GM19324 (cell line): ENCODE measurements at regions not wholly inside any gene's neighbourhood (a gene's known extent, or its start where the extent isn't known, plus 50 kb on each side); places are given as distances from the start of the nearest gene placed in this dataset.

Experiments
- ATAC-seq: cut with Tn5 transposase; IDR thresholded peaks from one replicate; pipeline ENCODE4 v1.9.1; 2021; ENCODE audit warnings: mild to moderate bottlenecking, moderate library complexity; ENCODE audit not compliant: unreplicated experiment, low FRiP score

DNA sequence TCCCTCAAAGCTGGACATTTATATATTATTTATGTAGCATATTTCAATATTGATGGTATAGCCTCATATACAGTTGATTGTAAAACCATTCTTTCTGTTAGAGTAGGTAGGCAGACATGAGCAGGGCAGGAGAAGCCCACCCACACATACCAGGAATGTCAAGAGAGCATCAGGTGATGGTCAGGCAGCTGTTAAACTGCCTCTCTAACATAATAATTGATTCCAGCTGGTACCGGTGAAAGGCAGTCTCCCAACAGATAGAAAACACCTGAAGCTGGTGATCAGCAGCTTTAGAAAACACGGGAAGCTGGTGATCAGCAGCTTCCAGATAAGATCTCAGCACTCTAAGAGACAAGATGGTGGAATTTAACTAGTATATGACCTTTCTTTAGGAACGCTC, 132.9 kb downstream of the SLITRK6 start:
- ATAC-seq, result no peak

DNA sequence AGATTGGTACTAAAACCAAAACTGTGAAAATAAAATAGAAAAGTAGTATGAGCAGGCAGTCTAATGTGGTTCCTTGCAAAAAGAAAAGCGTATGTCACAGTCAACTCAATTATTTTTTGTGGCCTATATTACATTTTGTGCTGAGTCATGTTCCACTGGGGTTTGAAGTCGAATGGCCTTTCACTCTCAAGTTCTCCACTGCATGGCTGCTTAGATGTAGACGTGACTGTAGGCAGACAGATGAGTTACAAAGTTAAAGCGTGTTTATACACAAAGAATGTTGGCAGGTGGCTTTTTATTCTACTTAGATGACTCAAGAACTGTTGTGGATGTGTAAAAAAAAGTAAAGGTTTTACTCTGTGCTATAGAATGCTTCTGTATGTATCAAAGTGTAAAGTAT, 133.9 kb downstream of the SLITRK6 start:
- no peak for ATAC-seq

DNA sequence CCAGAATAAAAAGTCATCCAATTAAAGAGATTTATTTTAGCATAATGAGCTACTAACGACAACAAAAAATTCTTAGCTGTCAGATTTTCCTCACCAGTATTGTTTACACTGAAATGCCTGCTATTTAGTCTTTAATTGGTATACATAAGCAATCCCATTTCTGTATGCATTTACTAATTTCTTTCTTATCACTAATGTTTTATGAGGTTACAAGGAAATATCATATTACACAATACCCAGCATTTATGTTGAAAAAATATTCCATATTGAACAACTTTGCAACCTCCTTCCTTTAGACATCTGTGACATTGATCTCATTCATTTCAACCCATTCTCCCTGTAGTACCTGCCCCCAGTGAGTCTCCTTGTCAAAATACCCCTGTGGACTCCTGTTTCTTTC, 135.4 kb downstream of the SLITRK6 start:
- ATAC-seq, result no peak

DNA sequence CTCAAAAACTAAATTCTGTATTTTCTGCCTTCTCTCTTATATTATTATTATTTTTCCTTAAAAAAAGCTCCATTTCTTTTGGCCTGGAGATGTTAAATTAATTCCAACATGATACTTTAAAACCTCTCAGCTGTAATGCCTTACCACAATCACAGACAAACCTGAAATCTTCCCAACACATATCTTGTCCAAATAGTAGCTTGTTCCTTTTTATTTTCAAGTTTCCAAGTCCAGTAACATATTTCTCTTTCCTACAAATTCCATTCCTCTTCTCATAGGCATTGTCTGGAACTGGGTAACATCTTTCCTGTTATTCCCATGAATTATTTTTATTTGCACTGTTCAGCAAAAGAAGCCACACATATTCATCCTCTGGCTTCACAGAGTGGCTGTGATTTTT, 137.0 kb downstream of the SLITRK6 start:
- no peak for ATAC-seq

DNA sequence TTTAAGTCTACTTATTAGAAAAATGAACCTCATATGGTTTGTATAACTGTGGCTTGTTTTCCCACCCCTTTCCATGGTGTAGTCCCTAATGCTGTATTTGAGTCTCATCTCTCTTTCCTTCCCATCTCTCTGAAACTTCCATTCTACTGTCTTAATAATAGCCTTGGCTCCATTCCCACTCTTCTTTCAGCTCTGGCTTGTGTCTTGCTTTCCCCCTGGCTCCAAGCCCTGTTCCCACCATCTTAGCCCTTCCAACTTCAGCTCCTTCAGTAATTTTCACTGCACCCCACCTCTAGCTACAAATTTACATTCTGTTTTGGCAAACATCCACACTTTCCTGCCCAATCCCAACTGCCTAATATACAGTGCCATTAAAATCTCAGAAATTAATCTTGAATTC, 137.5 kb downstream of the SLITRK6 start:
- no peak for ATAC-seq

DNA sequence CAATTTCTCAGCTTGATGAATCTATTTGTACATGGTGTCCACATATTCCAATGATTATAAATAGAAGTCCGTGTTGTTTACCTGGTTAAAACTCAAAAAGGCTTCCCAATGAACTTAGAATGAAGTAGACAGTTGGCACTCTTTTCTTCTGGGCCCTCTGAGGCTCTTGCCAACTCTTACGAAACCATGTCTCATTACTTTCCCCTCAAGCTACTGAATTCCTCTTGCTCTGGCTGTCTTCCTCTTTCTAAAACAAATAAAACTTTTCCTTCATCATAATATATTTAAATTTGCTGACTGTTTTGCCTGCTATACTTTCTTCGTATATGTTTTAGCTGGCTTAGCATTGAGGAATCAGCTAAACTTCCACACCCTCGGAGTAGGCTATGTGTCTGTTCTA, 139.7 kb downstream of the SLITRK6 start:
- ATAC-seq, result no peak

DNA sequence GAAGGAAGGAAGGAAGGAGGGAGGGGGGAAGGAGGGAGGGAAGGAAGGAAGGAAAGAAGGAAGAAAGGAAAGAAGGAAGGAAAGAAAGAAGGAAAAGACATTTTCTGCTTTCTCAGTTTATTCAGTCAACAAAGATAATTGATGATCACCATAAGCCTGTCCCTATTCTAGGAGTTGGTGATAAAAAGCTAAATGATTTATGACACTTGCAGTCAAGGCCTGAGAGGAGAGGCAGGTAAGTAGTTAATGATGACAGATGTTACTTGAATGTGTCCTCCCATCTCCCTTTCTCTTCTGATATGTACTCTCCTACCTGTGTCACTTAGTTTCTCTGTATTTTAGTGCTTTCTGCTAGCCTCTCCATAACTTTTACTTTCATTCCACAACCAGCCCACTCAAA, 141.3 kb downstream of the SLITRK6 start:
- no peak for ATAC-seq

DNA sequence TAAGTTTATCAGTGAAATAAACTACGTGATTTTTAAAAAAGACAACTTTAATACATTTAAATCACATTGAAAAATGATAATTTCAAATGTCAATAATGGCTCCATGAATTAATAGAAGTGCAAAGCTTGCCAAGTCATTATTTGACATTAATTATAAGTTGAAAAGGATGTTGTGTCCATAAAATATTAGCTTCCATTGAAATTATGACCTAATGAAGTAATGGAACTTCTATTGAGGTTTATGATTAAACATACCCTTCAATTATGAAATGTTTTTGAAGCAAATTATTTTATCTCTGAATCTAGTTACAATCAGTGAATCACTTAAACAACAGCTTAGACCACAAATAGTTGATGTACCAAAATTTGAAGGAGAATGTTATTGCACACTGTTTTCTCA, 144.2 kb downstream of the SLITRK6 start:
- ATAC-seq, result no peak

DNA sequence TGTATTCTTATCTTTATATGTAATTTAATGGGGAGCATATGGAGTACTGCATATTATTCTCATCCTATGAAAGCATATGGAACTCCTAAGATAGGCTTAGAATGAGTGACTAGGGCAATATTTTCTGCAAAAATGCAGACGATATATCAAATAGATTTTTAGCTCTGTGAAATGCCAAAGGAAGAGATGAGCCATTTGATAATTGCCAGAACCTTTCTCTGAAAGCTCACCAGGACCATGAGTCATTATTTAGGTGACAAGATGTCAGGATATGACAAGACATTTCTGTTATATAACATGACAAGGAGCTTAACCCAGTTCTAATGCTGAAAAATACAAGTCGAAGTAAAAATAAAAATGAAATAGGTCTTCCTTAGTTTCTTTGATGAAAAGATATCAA, 145.0 kb downstream of the SLITRK6 start:
- ATAC-seq, result no peak

DNA sequence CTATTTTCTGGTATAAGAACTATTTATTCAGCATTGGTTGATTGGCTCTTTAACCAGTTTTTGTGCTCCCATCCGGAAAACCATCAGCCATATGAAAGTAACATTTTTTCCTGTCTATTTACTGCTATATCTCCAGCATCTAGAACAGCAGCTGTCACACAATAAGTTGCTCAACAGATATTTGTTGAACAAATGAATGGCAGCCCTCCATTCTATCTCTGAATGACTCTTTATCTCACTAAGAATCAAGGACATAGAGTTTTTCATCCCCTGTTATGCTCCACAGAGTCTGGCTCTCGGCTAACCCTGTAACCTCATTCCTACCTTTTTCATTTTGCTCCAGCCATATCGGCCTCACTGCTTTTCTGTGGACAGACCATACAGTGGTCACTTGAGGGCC, 145.5 kb downstream of the SLITRK6 start:
- ATAC-seq, result no peak

DNA sequence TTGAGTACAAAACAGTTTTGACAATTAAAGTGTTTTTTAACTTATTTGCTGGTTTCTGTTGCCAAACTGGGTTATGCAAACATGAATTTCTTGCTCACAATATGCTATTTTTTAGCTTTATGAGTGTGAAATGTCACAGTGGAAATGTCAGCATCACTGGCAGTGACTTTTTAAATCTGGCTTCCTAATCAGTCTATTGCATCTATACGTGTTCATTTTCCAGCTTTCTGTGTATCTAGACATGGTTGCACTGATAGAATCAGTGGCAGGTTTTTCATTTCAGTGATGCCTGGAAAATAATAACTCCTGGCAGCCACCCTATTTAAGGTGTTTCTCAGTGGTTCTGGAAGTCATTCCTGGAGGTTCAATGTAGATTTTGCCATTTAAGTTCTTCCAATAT, 146.7 kb downstream of the SLITRK6 start:
- no peak for ATAC-seq

DNA sequence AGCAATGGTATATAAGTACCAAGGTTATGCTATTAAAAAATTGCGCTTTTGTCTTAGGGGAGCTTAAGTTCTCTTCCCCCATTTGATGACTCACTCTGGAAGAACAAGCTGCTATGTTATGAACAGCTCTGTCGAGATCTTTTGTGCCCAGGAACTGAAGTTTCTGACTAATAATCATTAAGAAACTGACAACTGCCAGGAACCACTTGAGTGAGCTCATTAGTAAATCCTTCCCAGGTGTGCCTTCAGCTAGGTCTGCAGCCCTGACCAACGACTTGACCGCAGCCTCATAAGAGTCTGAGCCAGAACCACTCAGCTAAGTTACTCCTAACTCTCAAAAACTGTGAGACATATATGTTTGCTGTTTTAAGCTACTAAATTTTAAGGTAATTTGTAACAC, 147.8 kb downstream of the SLITRK6 start:
- ATAC-seq, result no peak

DNA sequence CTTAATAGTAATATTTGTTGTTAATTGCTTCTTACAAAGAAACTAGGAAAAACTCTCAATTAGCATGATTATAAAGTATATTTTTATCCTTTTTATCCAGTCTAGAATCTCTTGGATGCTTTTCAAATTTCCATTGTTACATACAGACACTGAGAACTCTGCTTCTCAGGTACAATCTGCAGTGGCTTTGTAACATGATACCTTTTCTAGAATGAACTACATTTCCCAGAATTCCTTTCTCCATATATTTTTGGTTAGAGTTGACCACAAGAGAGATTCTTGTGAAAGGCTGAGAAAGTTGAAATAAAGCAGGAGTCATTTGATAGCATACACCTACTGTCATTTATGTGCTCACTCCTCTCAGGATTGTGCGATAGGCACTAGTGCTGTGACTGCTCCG, 148.6 kb downstream of the SLITRK6 start:
- ATAC-seq, result no peak

DNA sequence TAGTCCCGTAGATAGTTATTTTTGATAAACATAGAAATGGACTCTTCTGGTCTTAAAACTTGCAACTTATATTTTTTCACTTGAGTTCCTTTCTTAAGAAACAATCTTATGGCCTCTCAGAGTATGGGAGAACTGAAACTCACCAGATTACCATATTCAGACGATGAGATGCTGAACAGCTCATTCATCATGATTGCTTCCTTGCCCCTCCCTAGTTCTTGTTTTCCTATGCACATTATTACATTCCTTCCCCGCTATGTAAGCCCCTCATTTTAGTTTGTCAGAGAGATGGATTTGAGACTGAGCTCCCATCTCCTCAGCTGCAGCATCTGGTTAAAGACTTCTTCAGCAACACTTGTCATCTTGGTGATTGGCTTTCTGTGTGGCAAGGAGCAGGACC, 158.5 kb downstream of the SLITRK6 start:
- no peak for ATAC-seq

DNA sequence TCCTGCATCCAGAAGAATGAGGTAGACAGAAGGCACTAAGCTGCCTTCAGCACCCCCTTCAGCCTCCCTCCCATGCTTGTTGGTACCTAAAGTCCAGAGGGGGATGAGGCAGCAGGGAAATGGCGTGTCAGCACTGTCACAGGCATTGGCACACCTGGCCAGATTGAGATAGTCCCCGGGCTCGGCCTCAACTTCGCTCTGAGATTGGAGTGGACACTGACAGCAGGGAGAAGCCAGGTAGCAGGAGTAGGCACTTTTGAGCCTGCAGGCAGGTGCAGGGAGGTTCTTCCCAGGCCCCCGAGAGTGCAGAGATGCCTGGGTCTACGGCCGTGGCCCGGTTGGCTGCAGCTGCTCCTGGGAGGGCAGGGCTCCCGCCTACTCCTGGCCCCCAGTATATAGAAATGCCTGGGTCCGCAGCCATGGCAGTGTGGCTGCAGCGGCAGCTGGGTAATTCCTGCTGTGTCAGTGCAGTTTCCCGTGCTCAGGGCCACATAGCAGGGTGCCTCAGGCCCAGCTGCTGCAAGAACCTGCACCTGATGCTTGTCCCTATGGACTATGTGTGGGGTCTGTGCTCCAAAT, 160.3 kb downstream of the SLITRK6 start:
- no peak for ATAC-seq

DNA sequence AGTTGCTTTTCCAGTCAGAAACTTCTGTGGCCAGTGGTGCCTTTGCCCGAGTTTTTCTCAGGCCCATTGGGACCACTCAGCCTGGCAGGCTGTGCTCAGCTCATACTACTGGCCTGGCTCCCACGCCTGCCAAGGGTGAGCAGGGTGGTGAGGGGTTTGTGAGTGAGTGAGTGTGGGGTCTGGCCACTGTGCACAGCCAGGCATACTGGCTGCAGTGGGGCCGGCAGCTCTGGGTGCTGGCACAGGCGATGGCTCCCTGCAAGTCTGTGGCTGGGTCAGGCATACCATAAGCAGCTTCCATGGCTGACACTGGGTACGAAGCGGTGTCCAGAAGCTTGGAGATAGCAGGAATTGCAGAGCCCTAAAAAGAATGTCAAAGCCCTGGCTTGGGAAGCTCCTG, 161.0 kb downstream of the SLITRK6 start:
- no peak for ATAC-seq

DNA sequence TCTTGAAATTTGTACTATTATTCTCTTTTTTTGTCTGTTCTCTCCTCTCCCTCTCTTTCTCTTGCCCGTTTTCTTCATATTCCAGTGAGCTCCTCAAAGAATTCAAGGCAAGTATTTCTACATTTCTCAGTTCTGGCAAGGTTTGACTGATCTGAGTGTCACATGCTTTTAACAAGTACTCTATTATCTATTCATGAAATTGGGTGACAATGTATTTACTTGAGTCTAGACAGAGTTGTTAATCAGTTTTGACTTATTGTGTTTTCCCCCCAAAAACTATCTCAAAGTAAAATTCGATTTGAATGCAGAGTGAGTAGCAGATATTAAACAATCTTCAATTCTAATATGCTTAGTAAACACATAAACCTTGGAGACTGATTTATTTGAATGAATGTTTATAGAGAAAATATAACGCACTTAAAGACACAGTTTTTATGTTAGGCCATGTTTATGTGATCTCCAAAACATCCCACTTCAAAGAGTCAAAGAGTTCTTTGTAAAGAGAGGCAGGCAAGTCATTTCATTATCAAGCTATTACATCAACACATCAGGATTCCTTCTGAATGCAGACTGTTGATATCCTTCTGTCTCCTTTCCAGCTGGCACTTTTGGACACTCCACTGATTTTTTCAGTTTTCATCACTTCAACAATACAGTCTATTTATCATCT, 166.6 kb downstream of the SLITRK6 start:
- ATAC-seq, result no peak

DNA sequence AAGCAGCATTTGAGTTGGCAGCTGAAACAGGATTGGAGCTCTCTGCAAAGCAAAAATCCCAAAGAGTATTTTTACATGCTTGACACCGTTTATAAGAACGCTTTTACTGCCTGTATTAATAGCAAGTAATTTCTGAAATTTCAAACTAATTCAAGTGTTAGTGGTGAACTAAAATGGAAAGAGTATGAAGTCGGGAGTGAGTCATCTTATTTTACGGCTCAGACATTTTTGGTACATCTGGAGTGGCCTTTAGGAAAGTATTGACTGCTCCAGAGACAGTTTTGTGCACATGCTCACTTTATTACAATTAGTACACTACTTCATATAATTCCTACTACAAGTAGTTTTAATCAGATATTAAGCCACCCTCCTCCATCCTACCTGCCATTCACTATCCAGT, 167.4 kb downstream of the SLITRK6 start:
- ATAC-seq, result no peak

DNA sequence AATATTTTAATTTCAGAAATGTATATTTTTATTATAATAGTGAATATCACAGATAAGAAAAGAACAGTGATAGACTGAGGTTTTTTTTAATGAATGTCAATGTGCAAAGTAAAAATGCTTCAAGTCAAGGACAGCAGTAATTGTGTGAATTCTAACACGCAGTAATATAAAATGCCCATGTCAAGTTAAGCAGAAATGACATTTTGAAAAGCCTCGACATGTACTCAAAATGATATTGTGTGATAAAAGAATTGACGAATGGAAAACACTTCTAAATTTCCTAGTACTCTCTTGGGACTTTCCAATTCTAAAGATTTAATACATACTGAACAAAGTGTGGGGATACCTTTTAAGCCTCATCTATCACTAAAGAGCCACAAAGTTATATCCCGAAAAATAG, 172.6 kb downstream of the SLITRK6 start:
- no peak for ATAC-seq

DNA sequence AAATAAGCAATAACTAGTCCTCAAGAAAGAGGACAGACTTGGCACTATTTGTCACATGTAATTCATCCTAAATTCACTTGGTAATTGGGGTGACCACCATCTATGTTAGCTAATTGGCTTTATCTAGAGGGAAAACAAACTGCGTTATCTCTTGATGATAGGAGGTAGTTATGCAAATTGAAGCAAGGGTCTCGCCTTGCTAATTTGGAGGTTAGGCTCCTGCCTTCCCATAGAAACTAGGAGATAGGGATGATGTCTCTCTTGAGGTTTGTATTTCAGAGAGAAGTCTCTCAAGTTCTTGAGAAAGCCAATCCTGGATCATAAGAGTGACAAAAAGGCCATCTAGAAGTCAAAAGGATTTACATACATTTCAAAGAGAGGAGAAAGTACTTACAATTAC, 179.9 kb downstream of the SLITRK6 start:
- ATAC-seq, result no peak

DNA sequence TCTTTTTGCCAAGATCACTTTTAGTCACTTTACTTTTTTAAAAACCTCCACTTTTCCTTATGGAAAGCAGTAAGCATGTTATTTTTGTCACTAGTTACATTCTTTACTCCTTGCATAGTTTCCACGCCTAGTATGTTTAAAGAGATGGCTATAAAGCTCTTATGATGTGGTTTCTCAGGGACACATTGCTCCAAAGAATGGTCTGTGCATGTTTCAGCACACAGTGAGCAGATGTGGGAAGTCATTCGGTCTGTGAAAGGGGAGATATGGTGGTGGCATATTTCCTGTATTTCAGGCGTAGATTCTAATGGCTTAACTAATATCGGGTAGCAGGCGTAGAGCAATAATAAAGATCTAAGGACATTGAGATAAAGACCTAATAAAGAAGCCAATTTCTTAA, 180.7 kb downstream of the SLITRK6 start:
- no peak for ATAC-seq

DNA sequence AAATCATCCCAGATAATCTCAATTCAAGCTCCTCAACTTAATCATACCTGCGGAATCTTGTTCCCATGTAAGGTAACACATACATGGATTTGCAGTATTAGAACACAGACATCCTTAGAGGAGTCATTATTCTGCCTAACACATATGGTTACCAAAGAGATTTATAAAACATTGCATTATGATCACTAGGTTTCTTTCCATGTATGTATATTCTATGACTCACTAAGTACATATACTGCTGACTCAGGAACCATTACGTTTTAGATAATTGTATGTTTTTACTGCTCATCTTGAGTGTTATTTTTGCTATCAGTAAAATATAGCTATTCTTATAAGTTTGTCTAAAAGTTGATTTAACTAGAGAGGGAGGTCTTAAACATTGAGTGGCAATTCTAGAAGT, 182.9 kb downstream of the SLITRK6 start:
- no peak for ATAC-seq

DNA sequence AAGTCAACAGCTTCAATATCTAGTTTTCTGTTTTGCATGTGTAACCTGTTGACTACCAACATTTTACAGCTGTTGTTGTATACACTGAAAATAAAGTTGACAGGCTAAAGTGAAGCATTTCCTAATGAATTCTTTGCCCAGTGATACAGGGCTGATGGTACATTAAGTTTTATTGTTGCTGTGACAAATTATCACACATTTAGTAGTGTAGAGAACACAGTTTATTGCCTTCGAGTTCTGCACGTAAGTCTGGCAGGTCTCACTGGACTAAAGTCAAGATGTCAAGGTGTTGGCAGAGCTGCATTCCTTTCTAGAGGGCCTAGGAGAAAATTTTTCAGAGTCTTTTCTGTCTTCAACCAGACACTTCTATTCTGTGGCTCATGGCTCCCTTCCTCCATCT, 184.2 kb downstream of the SLITRK6 start:
- ATAC-seq, result no peak
